Vagina (tissue), 2 donors: ENCODE measurements at regions not wholly inside any gene's neighbourhood (a gene's known extent, or its start where the extent isn't known, plus 50 kb on each side); places are given as distances from the start of the nearest gene placed in this dataset.

ENCODE experiments used
- POLR2A ChIP-seq, 2 donors: fragments of 450-650 bp; IDR thresholded peaks; one replicate each; pipeline ENCODE4 v1.6.1; 2017; ENCODE audit warnings: antibody characterized with exemption in 2 of 2, mild to moderate bottlenecking in 2 of 2, moderate library complexity in 2 of 2
- POLR2AphosphoS5 ChIP-seq, 2 donors: sonication (generic); formaldehyde crosslinking; IDR thresholded peaks; one replicate each; pipeline ENCODE4 v1.9.0; 2017; ENCODE audit warnings: antibody characterized with exemption in 2 of 2, mild to moderate bottlenecking in 2 of 2, low read depth in 1 of 2; ENCODE audit not compliant: insufficient read depth in 1 of 2
- TF ChIP-seq, protein P1 (sequence below), 3 experiments: fragments of 450-650 bp in 2 of 3; fragments of 200-600 bp in 1 of 3; sonication (generic) in 1 of 3; IDR thresholded peaks; one replicate each; pipeline ENCODE4 v1.5.1; 2017 to 2019; ENCODE audit warnings: antibody characterized with exemption in 3 of 3, mild to moderate bottlenecking in 2 of 3, moderate library complexity in 2 of 3

DNA sequence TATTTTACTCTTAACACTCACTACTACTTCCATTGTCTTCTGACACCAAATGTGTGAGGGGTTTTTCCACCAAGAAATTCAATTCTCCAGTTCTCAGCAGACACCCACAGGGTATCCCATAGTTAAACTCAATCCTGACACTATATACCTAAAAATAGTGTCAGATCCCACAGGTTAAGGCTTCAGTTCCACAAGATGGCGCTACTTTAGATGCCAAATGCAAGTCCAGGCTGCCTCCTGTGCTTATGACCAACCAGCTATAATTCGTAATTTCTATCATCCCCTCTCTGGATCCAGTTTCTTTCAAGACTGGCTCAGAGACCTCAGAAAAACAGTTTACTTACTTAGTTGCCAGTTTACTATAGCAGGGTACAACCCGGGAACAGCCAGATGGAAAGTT, 1146.2 kb upstream of the SPRY2 start:
- no peak for TF ChIP-seq POLR2AphosphoS5 (IDR thresholded peaks at IDR 0.05; ENCODE audit: insufficient read depth in 1 of 2, low read depth in 1 of 2)
- TF ChIP-seq, protein P1, sequence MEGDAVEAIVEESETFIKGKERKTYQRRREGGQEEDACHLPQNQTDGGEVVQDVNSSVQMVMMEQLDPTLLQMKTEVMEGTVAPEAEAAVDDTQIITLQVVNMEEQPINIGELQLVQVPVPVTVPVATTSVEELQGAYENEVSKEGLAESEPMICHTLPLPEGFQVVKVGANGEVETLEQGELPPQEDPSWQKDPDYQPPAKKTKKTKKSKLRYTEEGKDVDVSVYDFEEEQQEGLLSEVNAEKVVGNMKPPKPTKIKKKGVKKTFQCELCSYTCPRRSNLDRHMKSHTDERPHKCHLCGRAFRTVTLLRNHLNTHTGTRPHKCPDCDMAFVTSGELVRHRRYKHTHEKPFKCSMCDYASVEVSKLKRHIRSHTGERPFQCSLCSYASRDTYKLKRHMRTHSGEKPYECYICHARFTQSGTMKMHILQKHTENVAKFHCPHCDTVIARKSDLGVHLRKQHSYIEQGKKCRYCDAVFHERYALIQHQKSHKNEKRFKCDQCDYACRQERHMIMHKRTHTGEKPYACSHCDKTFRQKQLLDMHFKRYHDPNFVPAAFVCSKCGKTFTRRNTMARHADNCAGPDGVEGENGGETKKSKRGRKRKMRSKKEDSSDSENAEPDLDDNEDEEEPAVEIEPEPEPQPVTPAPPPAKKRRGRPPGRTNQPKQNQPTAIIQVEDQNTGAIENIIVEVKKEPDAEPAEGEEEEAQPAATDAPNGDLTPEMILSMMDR (IDR thresholded peaks at IDR 0.05), result no peak
- no peak for TF ChIP-seq POLR2A (IDR thresholded peaks at IDR 0.05)
